DOHH2 (cell line): ENCODE measurements at regions not wholly inside any gene's neighbourhood (a gene's known extent, or its start where the extent isn't known, plus 50 kb on each side); places are given as distances from the start of the nearest gene placed in this dataset.

ENCODE experiments used
- EZH2phosphoT487 ChIP-seq: fragments of 200-600 bp; sonication (generic); IDR thresholded peaks from 2 replicates; pipeline ENCODE4 v1.6.1; 2017; ENCODE audit warnings: borderline replicate concordance, mild to moderate bottlenecking, antibody characterized with exemption, low read length, moderate library complexity, mixed read lengths
- TF ChIP-seq, protein P1 (sequence below): fragments of 200-600 bp; sonication (generic); IDR thresholded peaks from one replicate; pipeline ENCODE4 v1.5.1; 2014; ENCODE audit warnings: antibody characterized with exemption, mild to moderate bottlenecking, low read depth, low read length; ENCODE audit not compliant: poor library complexity, severe bottlenecking

DNA sequence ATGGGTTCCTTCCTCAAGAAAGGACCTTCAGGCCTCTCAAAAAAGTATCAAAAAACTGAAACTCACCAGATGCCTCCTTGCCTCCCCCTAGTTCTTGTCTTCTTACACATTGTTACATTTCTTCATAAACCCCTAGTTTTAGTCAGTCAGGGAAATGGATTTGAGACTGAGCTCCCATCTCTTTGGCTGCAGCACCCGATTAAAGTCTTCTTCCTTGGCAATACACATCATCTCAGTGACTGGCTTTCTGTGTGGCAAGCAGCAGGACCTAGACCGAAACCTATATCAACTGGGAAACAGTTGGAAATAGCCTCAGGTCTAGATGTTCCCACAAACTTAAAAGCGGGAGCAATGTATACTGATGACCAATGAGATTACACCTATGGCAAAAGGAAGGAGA lies 512.2 kb upstream of the PKDCC start:
- TF ChIP-seq, protein P1, sequence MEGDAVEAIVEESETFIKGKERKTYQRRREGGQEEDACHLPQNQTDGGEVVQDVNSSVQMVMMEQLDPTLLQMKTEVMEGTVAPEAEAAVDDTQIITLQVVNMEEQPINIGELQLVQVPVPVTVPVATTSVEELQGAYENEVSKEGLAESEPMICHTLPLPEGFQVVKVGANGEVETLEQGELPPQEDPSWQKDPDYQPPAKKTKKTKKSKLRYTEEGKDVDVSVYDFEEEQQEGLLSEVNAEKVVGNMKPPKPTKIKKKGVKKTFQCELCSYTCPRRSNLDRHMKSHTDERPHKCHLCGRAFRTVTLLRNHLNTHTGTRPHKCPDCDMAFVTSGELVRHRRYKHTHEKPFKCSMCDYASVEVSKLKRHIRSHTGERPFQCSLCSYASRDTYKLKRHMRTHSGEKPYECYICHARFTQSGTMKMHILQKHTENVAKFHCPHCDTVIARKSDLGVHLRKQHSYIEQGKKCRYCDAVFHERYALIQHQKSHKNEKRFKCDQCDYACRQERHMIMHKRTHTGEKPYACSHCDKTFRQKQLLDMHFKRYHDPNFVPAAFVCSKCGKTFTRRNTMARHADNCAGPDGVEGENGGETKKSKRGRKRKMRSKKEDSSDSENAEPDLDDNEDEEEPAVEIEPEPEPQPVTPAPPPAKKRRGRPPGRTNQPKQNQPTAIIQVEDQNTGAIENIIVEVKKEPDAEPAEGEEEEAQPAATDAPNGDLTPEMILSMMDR, result no peak
- no peak for TF ChIP-seq EZH2phosphoT487
